DMS79 treated with DMSO at 0.1 percent for 48 hours (cell line): ENCODE measurements at regions not wholly inside any gene's neighbourhood (a gene's known extent, or its start where the extent isn't known, plus 50 kb on each side); places are given as distances from the start of the nearest gene placed in this dataset.
"Not testable (repeated sequence)": the region's sequence is repeated elsewhere in the genome, so short reads cannot be mapped to it uniquely, and the experiment has no call there.

Source experiments
- DNase-seq: peaks from one replicate; lab custom pipeline; 2025; lab: John Stamatoyannopoulos, UW

DNA sequence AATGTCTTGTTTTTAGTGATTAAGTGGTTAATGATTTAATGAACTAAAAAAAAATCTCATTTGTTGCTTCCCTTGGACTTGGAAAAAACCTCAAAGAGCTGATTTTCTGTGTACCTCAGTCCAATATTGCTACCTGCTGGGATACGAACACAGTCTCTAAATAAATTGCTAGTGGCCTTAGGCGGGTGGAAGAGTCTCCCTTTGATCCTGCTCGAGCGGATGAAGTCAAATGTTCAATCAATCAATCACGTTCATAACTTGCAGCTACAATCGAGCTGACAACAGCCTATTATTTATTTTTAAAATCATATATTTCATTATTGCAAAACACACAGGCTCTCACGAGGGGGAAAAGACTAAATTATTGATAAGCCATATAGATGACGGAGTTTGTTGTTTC is 57.3 kb upstream of the HABP2 start:
- no peak for DNase-seq

DNA sequence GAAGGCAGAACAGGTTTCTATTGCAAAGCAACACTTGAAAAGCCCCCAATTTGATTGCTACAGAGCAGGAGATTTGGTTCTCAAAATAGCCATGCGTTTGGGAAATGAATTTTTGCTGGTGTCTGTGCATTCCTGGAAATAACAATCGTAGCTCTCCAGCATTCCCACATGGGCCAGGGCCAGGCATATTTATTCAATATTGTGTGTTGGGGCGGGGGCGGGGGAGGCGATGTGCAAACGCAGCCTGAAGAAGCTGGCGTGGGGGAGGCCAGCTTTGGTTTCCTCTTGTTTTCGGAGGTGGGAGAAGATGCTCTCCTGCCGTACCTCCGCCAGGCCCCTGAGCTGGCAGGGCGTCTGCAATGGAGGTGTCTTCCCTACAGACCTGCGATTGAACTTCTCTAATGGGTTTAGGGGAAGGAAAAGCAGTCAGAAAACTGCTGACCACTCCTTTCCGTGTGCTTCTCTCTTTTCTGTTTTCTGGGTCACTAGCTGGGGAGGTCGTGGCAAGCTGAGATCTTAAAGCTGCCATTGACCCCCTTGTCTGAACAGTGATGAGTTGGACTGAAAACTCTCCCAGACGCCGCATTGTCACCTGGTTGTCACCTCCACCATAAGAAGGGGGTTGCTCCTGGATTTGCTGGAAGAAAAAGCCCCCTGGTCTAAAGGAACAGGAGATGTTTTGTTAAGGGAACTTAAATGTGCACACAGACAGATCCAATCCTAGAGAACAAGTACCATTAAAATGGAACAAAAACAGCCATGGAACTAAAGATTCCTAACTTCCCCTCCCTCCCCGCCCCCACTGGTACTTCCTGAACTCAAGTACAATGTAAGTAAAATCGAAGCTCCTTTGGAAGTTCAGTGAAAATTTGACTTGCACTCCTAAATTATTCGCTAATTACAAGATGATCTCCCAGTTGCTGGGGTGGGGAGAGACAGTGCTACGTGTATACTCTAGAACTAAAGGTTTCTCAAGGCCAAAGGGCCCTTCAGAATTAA is 56.4 kb upstream of the HABP2 start:
- no peak for DNase-seq

DNA sequence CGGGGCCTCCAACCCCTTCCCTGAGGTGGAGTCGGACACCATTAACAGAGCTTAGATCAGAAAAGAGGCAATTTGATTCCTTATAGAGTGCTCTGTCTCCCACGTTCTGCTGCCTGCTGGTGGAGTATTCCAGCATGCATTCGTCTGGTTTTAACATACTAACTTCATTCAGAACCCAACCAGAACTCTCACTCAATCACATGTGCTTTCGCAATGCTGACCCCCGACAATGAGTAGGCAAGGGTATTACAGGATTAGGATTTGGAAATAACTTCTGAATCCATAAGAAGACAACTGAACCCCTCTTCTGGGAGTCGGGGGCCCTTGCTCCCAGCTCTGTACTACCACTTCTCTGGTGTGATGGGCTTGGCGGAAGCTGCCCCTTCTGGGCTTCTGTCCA is 55.7 kb upstream of the HABP2 start:
- no peak for DNase-seq

DNA sequence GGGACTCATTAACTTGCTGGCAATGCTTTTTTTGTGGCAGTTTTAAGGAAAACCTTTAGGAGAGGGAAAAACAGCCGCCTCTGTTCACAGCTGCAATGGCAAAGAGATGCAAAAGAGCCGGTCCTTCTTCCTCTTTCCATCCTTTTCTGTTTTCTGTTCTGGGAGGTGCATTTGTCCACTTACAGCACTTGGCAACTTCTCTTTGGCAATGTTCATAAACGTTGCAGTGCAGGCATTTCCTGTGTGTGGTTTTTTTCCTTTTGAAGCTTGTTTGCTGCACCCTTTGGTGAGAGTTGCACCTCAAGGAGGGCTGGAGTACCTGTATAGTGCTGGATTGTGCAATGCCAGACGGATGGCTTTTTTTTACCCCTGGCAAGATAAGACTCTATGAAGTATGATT is 53.9 kb upstream of the HABP2 start:
- peak; percentile 1 for DNase-seq

DNA sequence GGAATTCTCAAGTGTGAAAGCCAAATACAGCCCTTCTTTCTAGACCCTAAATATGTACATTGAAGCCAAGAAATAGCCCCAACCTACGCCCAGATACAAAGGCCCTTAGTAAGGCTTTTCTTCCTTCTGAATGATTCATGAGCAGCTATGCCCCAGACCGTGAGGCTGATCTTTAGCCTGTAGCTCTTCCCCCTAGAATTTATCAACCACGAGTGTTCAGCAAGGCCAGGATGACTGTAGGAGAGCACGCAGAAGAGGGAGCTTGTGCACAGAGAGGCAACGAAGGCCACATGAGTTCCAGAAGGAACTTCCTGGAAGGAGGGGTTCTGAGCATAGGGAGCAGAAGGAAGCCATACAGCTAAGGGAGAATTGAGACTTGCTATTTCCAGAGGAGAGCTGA is 53.0 kb upstream of the HABP2 start:
- no peak for DNase-seq

DNA sequence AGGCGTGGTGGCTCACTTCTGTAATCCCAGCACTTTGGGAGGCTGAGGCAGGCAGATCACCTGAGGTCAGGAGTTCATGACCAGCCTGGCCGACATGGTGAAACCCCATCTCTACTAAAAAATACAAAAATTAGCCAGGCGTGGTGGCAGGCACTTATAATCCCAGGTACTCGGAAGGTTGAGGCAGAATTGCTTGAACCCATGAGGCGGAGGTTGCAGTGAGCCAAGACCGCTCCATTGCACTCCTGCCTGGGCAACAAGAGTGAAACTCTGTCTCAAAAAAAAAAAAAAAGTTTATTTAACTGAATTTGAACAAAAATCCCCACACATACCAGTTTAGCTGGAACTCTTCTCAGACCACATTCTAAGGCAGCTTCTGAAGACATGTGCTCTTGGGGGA is 51.8 kb upstream of the HABP2 start:
- DNase-seq = not testable (repeated sequence)
